ENCODE measurements at regions not wholly inside any gene's neighbourhood (a gene's known extent, or its start where the extent isn't known, plus 50 kb on each side); places are given as distances from the start of the nearest gene placed in this dataset.
A peak's percentile ranks its signal among the peaks of the same experiment; 100 is the strongest.

- Histone ChIP-seq H3K79me1 (replicated peaks; ENCODE audit: low read length, poor library complexity, severe bottlenecking) (no peaks in the 10 kb centered on the region), H3K9ac (ENCODE audit: low read length) (no peak overlapping the region), H3K4me1 (ENCODE audit: control insufficient read depth, insufficient read depth, low read depth, low read length) (no peaks in the 10 kb centered on the region), H2BK5ac (ENCODE audit: low read depth, low read length, poor library complexity, severe bottlenecking) (no peak overlapping the region), H3K14ac (ENCODE audit: low read length in 2 of 2) (no peak overlapping the region), H4K91ac (ENCODE audit: low read length) (peak overlapping the region; percentile 7), H3K4me2 (ENCODE audit: low read length, poor library complexity, severe bottlenecking) (no peak overlapping the region), H2BK15ac (ENCODE audit: low read depth, poor library complexity, severe bottlenecking) (no peak overlapping the region), H4K8ac (ENCODE audit: low read length) (no peak overlapping the region), H2BK120ac (ENCODE audit: low read depth, low read length) (no peak overlapping the region), H2BK12ac (ENCODE audit: low read length in 2 of 2) (no peak overlapping the region), H3K18ac (ENCODE audit: low read depth in 1 of 2, low read length in 2 of 2) (no peak overlapping the region), H3K4me3 (ENCODE audit: insufficient read depth in 1 of 2, low read depth in 1 of 2, low read length in 2 of 2) (no peak overlapping the region), H2AFZ (ENCODE audit: low read depth, low read length) (no peak overlapping the region), H3K36me3 (ENCODE audit: control insufficient read depth in 1 of 2, insufficient read depth in 2 of 2, low read depth in 1 of 2, low read length in 2 of 2) (no peaks in the 10 kb centered on the region), H3K23ac (ENCODE audit: low read length in 2 of 2) (no peak overlapping the region), H2AK5ac (ENCODE audit: low read length, severe bottlenecking) (no peak overlapping the region), H3K4ac (ENCODE audit: low read depth in 1 of 2, low read length in 2 of 2) (no peak overlapping the region), H3K9me3 (ENCODE audit: control insufficient read depth, low read length) (no peaks in the 10 kb centered on the region), H3K27ac (ENCODE audit: low read length, poor library complexity, severe bottlenecking) (no peak overlapping the region), H3K27me3 (ENCODE audit: control insufficient read depth in 1 of 2, insufficient read depth in 1 of 2, low read length in 2 of 2) (peaks cover 9 to 36% of the 10 kb centered on the region in 2 experiments)
- DNase-seq, result no peak
- WGBS, result 57% methylated on average over 22 of the region's 24 CpGs
These were observed 134.7 kb upstream of the GPR12 start for GRCh38 chr13:26895081-26895807.

- H2AFZ ChIP-seq (ENCODE audit: low read depth, low read length), result no peak overlapping the region
- H3K14ac ChIP-seq (ENCODE audit: low read length in 2 of 2), result no peak overlapping the region
- no peak overlapping the region for H2BK15ac ChIP-seq (ENCODE audit: low read depth, poor library complexity, severe bottlenecking)
- no peak overlapping the region for H2BK120ac ChIP-seq (ENCODE audit: low read depth, low read length)
- H3K4me1 ChIP-seq (ENCODE audit: control insufficient read depth, insufficient read depth, low read depth, low read length), result no peaks in the 10 kb centered on the region
- H3K27me3 ChIP-seq (ENCODE audit: control insufficient read depth in 1 of 2, insufficient read depth in 1 of 2, low read length in 2 of 2), result peaks cover 0 to 10% of the 10 kb centered on the region in 2 experiments
- H3K4ac ChIP-seq (ENCODE audit: low read depth in 1 of 2, low read length in 2 of 2), result no peak overlapping the region
- 90% methylated on average over 7 of the region's 7 CpGs for WGBS
- no peak for DNase-seq
- no peak overlapping the region for H3K18ac ChIP-seq (ENCODE audit: low read depth in 1 of 2, low read length in 2 of 2)
- H2BK5ac ChIP-seq (ENCODE audit: low read depth, low read length, poor library complexity, severe bottlenecking), result no peak overlapping the region
- no peak overlapping the region for H3K4me3 ChIP-seq (ENCODE audit: insufficient read depth in 1 of 2, low read depth in 1 of 2, low read length in 2 of 2)
- H3K36me3 ChIP-seq (ENCODE audit: control insufficient read depth in 1 of 2, insufficient read depth in 2 of 2, low read depth in 1 of 2, low read length in 2 of 2), result no peaks in the 10 kb centered on the region
- H2BK12ac ChIP-seq (ENCODE audit: low read length in 2 of 2), result no peak overlapping the region
- H3K9ac ChIP-seq (ENCODE audit: low read length), result no peak overlapping the region
- H4K91ac ChIP-seq (ENCODE audit: low read length), result no peak overlapping the region
- no peak overlapping the region for H3K23ac ChIP-seq (ENCODE audit: low read length in 2 of 2)
- no peak overlapping the region for H2AK5ac ChIP-seq (ENCODE audit: low read length, severe bottlenecking)
- no peaks in the 10 kb centered on the region for H3K9me3 ChIP-seq (ENCODE audit: control insufficient read depth, low read length)
- no peaks in the 10 kb centered on the region for H3K79me1 ChIP-seq (replicated peaks; ENCODE audit: low read length, poor library complexity, severe bottlenecking)
- H3K4me2 ChIP-seq (ENCODE audit: low read length, poor library complexity, severe bottlenecking), result no peak overlapping the region
- H4K8ac ChIP-seq (ENCODE audit: low read length), result no peak overlapping the region
- H3K27ac ChIP-seq (ENCODE audit: low read length, poor library complexity, severe bottlenecking), result no peak overlapping the region
These were observed 128.0 kb upstream of the GPR12 start for GRCh38 chr13:26888632-26889031.

- Histone ChIP-seq H3K9ac (ENCODE audit: low read length) (no peak overlapping the region), H3K4ac (ENCODE audit: low read depth in 1 of 2, low read length in 2 of 2) (no peak overlapping the region), H4K91ac (ENCODE audit: low read length) (no peak overlapping the region), H3K4me3 (ENCODE audit: insufficient read depth in 1 of 2, low read depth in 1 of 2, low read length in 2 of 2) (no peak overlapping the region), H3K4me1 (ENCODE audit: control insufficient read depth, insufficient read depth, low read depth, low read length) (no peaks in the 10 kb centered on the region), H2BK15ac (ENCODE audit: low read depth, poor library complexity, severe bottlenecking) (no peak overlapping the region), H3K14ac (ENCODE audit: low read length in 2 of 2) (no peak overlapping the region), H4K8ac (ENCODE audit: low read length) (no peak overlapping the region), H3K79me1 (replicated peaks; ENCODE audit: low read length, poor library complexity, severe bottlenecking) (no peaks in the 10 kb centered on the region), H3K18ac (ENCODE audit: low read depth in 1 of 2, low read length in 2 of 2) (no peak overlapping the region), H2AFZ (ENCODE audit: low read depth, low read length) (no peak overlapping the region), H2BK120ac (ENCODE audit: low read depth, low read length) (no peak overlapping the region), H3K36me3 (ENCODE audit: control insufficient read depth in 1 of 2, insufficient read depth in 2 of 2, low read depth in 1 of 2, low read length in 2 of 2) (no peaks in the 10 kb centered on the region), H3K9me3 (ENCODE audit: control insufficient read depth, low read length) (no peaks in the 10 kb centered on the region), H3K27ac (ENCODE audit: low read length, poor library complexity, severe bottlenecking) (no peak overlapping the region), H2BK5ac (ENCODE audit: low read depth, low read length, poor library complexity, severe bottlenecking) (no peak overlapping the region), H3K4me2 (ENCODE audit: low read length, poor library complexity, severe bottlenecking) (no peak overlapping the region), H2BK12ac (ENCODE audit: low read length in 2 of 2) (no peak overlapping the region), H3K27me3 (ENCODE audit: control insufficient read depth in 1 of 2, insufficient read depth in 1 of 2, low read length in 2 of 2) (peaks cover 0 to 13% of the 10 kb centered on the region in 2 experiments), H3K23ac (ENCODE audit: low read length in 2 of 2) (no peak overlapping the region), H2AK5ac (ENCODE audit: low read length, severe bottlenecking) (no peak overlapping the region)
- 73% methylated on average over 3 of the region's 3 CpGs for WGBS
- DNase-seq, result no peak
These were observed 127.0 kb upstream of the GPR12 start for GRCh38 chr13:26887594-26887993.

- Histone ChIP-seq H3K9me3 (ENCODE audit: control insufficient read depth, low read length) (no peaks in the 10 kb centered on the region), H2BK5ac (ENCODE audit: low read depth, low read length, poor library complexity, severe bottlenecking) (no peak overlapping the region), H2AFZ (ENCODE audit: low read depth, low read length) (no peak overlapping the region), H3K27me3 (ENCODE audit: control insufficient read depth in 1 of 2, insufficient read depth in 1 of 2, low read length in 2 of 2) (peaks cover 0 to 33% of the 10 kb centered on the region in 2 experiments), H2BK120ac (ENCODE audit: low read depth, low read length) (no peak overlapping the region), H3K79me1 (replicated peaks; ENCODE audit: low read length, poor library complexity, severe bottlenecking) (no peaks in the 10 kb centered on the region), H2BK12ac (ENCODE audit: low read length in 2 of 2) (no peak overlapping the region), H3K4me2 (ENCODE audit: low read length, poor library complexity, severe bottlenecking) (no peak overlapping the region), H3K36me3 (ENCODE audit: control insufficient read depth in 1 of 2, insufficient read depth in 2 of 2, low read depth in 1 of 2, low read length in 2 of 2) (no peaks in the 10 kb centered on the region), H4K8ac (ENCODE audit: low read length) (no peak overlapping the region), H3K9ac (ENCODE audit: low read length) (no peak overlapping the region), H2AK5ac (ENCODE audit: low read length, severe bottlenecking) (no peak overlapping the region), H3K4me1 (ENCODE audit: control insufficient read depth, insufficient read depth, low read depth, low read length) (no peaks in the 10 kb centered on the region), H3K14ac (ENCODE audit: low read length in 2 of 2) (no peak overlapping the region), H3K4ac (ENCODE audit: low read depth in 1 of 2, low read length in 2 of 2) (no peak overlapping the region), H2BK15ac (ENCODE audit: low read depth, poor library complexity, severe bottlenecking) (no peak overlapping the region), H3K18ac (ENCODE audit: low read depth in 1 of 2, low read length in 2 of 2) (no peak overlapping the region), H3K27ac (ENCODE audit: low read length, poor library complexity, severe bottlenecking) (no peak overlapping the region), H3K4me3 (ENCODE audit: insufficient read depth in 1 of 2, low read depth in 1 of 2, low read length in 2 of 2) (no peak overlapping the region), H4K91ac (ENCODE audit: low read length) (no peak overlapping the region), H3K23ac (ENCODE audit: low read length in 2 of 2) (no peak overlapping the region)
- DNase-seq, result no peak
- WGBS, result 42% methylated on average over 3 of the region's 3 CpGs
These were observed 123.1 kb upstream of the GPR12 start for GRCh38 chr13:26883613-26884257.
